GM10266 (cell line): ENCODE measurements at regions not wholly inside any gene's neighbourhood (a gene's known extent, or its start where the extent isn't known, plus 50 kb on each side); places are given as distances from the start of the nearest gene placed in this dataset.

Source experiments
- DNase-seq: peaks from one replicate; pipeline ENCODE4 v3.0.0; 2012; ENCODE audit errors: extremely low spot score
- CTCF ChIP-seq: IDR thresholded peaks from 2 replicates; pipeline ENCODE4 v1.5.1; 2012; ENCODE audit warnings: mild to moderate bottlenecking, low read depth; ENCODE audit not compliant: control insufficient read depth, insufficient read depth; ENCODE audit errors: missing control alignments

DNA sequence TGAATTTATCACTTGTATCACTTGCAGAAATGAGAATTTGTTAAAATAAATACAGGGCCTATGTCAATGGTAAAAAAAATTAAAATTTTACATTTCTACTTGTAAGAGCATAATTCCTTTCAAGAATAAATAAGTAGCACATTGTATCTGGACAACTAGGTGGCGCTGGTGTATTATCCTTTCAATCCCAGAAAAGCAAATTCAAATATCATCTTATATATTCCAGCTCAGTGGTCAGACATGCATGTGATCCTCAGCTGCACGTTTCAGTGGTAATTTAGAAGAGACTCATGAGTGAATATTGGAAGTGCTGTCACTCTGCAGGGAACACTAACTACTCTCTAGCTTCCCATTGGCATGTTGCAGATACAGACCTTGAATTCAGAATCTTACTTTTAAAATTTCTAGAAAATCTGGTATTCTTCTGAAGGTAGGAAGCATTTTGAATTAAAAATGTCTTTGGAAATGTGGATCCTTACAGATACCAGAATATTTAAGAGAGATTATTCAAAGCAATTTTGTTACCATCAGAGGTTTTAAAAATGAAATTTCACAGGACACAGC lies 1414.7 kb upstream of the TENM3 start:
- DNase-seq: no peak
- peak; percentile 52 for TF ChIP-seq CTCF

GRCh38 chr4:180832073-180832472 lies 1411.1 kb upstream of the TENM3 start:
- no peak for DNase-seq
- TF ChIP-seq CTCF: no peak

DNA sequence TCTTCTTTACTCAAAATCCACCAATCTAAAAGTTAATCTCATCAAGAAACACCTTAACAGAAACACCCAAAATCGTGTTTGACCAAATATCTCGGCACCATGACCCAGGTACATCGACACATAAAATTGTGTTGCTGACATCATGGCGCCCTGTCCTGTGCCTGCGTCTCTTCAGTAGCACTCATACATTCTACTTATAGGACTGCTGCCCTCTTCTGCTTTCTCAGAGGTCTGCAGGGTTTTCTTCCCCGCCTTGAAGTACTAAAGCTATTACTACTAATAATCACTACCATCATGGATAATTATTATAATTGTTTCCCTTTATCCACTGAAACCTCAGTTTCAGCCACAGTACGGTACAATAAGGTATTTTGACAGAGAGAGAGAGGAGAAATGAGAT lies 1403.1 kb upstream of the TENM3 start:
- DNase-seq: no peak
- TF ChIP-seq CTCF: no peak

DNA sequence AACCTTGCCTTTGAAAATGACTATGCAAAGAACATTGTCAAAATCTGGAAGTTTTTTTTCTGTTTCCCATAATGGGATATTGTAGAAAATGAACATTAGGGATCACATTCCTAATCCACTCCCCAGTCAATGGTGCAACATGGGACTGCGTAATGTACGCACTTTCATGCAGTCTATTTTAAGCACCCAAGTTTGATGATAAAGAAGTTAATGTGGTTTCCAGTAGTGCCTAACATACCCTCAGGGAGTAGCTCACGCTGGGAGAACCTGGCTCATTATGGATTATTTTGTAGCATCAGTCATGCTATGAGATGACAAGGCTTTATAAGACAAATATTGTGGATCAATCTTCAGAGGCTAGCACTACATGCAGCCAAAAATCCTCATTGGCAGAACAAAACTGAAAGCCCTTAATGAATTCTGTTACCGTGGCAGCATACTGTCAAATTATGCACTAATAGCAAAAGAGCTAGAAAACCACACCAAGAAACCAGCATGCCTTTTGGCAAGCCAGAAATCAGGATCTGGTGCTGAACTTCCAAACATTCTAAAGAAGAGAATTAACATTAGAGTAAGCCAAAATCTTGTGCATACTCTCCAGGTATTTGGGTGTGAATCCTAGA lies 1392.8 kb upstream of the TENM3 start:
- DNase-seq: no peak
- no peak for TF ChIP-seq CTCF

- TF ChIP-seq CTCF: no peak
- DNase-seq: no peak
Measured at GRCh38 chr4:180852738-180853137, 1390.5 kb upstream of the TENM3 start.

- DNase-seq: no peak
- no peak for TF ChIP-seq CTCF
Measured at GRCh38 chr4:180855184-180855583, 1388.0 kb upstream of the TENM3 start.

GRCh38 chr4:180860089-180860720 lies 1383.0 kb upstream of the TENM3 start:
- DNase-seq: no peak
- no peak for TF ChIP-seq CTCF
